Fibroblast of mammary gland (primary cell): ENCODE measurements at regions not wholly inside any gene's neighbourhood (a gene's known extent, or its start where the extent isn't known, plus 50 kb on each side); places are given as distances from the start of the nearest gene placed in this dataset.
A peak's percentile ranks its signal among the peaks of the same experiment; 100 is the strongest.

Experiments used
- DNase-seq: peaks from one replicate; pipeline ENCODE4 v3.0.0-alpha.2; 2010; ENCODE audit warnings: low read depth
- H3K4me3 ChIP-seq: 2 replicates; pipeline ENCODE4 v1.5.1; 2011; ENCODE audit warnings: low read depth, mild to moderate bottlenecking, low read length, moderate library complexity; ENCODE audit not compliant: control insufficient read depth
- TF ChIP-seq, protein P1 (sequence below): conservative IDR thresholded peaks from 2 replicates; pipeline ENCODE4 v1.5.1; 2011; ENCODE audit warnings: low read depth, low read length, inconsistent platforms; ENCODE audit not compliant: control insufficient read depth, insufficient read depth

DNA sequence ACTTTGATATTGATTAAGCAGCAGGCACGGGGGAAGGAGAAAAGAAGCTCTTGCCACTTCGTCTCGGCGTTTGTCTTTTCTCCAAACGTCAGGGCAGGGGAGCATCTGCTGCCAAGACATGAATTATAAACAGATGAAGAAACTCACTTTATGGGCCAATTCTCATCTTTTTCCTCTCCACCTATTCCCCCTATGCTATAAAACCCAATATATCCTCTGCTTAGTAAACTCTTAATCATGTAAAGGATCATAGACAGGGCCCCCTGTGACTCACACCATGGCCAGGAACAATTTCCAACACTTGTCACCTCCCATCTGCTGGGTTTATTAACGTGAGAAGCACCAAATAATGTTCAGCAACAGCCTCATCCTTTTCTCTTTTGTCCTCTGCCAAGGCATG is 1092.1 kb upstream of the TMEM132C start:
- TF ChIP-seq, protein P1, sequence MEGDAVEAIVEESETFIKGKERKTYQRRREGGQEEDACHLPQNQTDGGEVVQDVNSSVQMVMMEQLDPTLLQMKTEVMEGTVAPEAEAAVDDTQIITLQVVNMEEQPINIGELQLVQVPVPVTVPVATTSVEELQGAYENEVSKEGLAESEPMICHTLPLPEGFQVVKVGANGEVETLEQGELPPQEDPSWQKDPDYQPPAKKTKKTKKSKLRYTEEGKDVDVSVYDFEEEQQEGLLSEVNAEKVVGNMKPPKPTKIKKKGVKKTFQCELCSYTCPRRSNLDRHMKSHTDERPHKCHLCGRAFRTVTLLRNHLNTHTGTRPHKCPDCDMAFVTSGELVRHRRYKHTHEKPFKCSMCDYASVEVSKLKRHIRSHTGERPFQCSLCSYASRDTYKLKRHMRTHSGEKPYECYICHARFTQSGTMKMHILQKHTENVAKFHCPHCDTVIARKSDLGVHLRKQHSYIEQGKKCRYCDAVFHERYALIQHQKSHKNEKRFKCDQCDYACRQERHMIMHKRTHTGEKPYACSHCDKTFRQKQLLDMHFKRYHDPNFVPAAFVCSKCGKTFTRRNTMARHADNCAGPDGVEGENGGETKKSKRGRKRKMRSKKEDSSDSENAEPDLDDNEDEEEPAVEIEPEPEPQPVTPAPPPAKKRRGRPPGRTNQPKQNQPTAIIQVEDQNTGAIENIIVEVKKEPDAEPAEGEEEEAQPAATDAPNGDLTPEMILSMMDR: no peak
- peak; percentile 92 for DNase-seq
- H3K4me3 ChIP-seq: no peak overlapping the region

GRCh38 chr12:127175361-127175760 is 1091.6 kb upstream of the TMEM132C start:
- peak; percentile 52 for DNase-seq
- H3K4me3 ChIP-seq: no peak overlapping the region
- TF ChIP-seq, protein P1: no peak

GRCh38 chr12:127176804-127177203 is 1090.2 kb upstream of the TMEM132C start:
- TF ChIP-seq, protein P1: no peak
- no peak overlapping the region for H3K4me3 ChIP-seq
- no peak for DNase-seq

- no peak for DNase-seq
- TF ChIP-seq, protein P1: no peak
- no peak overlapping the region for H3K4me3 ChIP-seq
Measured at GRCh38 chr12:127178052-127178451, 1088.9 kb upstream of the TMEM132C start.

- no peak overlapping the region for H3K4me3 ChIP-seq
- DNase-seq: peak; percentile 15
- TF ChIP-seq, protein P1: no peak
Measured at GRCh38 chr12:127178463-127178862, 1088.5 kb upstream of the TMEM132C start.

DNA sequence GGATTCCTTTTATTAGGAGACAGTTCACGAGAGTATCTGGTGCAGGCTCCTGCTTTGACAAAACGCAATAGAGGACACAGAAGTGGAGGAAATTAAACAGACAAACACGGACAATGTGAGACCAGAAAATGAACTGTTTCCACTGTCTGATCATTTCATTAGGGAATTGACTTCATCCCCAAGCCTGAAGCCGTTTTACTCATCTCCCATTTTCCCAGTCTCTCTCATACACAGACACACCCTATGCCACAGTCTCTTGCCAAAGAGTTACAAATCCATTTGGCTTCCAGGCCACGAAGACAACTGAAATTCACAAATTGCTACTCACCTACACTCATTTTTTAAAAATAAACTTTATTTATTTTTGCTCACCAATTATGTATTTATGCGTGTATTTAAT is 1087.8 kb upstream of the TMEM132C start:
- peak; percentile 92 for DNase-seq
- no peak overlapping the region for H3K4me3 ChIP-seq
- TF ChIP-seq, protein P1: no peak

- no peak overlapping the region for H3K4me3 ChIP-seq
- no peak for DNase-seq
- TF ChIP-seq, protein P1: no peak
Measured at GRCh38 chr12:127182018-127182417, 1085.0 kb upstream of the TMEM132C start.
